Suppressor macrophage (primary cell): ENCODE measurements at regions not wholly inside any gene's neighbourhood (a gene's known extent, or its start where the extent isn't known, plus 50 kb on each side); places are given as distances from the start of the nearest gene placed in this dataset.
"Not testable (repeated sequence)": the region's sequence is repeated elsewhere in the genome, so short reads cannot be mapped to it uniquely, and the experiment has no call there.

Experiments used
- DNase-seq, 4 experiments: peaks; one replicate each; pipeline ENCODE4 v3.0.0-alpha.2; 2020 to 2022

DNA sequence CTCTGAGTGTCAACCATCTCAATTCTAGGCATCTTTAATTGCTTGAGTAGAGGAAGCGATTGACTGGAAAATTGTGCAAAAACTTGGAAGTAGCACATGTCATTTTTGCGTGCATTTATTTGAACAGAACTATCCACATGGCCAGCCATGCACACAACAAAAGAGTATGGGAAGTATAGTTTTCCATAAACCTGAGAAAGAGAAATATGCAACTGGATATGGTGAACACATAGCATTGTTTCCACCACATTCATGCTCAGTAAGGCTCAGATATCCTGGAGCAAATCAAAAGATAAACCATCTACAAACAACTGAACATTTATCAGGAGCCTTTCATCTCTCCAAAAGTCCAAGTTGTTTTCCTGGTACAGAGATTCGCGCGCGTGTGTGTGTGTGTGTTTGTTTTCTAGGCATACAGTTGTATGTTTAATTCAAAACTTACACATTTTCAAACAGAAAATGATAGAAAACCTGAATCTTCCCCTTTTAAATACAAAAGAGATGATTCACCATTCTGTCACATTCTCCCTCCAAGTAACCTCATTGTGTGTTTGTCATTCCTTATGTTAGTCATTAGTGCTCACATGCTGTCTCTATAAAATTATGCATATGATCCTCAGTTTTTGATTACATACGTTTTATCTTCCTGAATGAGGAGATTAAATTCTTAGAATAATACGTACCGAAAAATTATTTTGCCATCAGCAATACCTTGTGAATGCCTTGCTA lies 780.4 kb upstream of the NRXN1 start:
- no peak for DNase-seq

DNA sequence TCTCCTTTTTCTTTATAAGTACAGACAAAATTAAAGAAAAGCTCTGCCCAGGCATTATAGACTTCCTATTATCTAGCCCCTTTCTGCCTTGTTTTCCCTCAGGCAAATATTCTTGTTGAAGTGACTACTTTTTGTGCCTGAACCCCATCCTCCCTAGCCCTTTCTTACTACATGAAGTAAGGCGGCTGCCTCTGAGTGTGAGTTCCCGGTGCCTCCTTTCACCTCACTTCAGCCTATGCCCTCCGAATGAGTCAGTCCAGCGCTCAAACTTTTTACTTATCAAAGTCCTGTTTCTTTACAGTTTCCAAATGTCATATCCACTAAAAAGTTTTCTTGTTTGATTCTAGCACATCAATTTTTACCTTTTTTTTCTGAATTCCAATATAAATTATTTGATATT lies 778.3 kb upstream of the NRXN1 start:
- DNase-seq: no peak

DNA sequence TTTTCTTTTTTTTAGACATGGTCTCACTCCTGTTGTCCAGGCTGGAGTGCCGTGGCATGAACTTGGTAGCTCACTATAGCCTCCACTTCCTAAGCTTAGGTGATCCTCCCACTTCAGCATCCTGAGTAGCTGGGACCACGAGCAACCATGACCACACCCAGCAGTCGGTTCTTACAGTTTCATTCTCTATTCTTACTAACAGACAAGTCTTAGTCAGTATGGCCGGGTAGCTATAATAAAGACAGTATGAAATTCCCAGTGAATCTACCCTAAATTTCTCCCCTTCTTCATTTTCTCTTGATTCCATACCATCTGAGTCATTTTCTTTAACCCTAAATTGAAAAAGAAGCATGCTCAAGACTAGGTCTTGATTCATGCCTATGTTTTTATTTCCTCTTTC lies 775.3 kb upstream of the NRXN1 start:
- DNase-seq: no peak

DNA sequence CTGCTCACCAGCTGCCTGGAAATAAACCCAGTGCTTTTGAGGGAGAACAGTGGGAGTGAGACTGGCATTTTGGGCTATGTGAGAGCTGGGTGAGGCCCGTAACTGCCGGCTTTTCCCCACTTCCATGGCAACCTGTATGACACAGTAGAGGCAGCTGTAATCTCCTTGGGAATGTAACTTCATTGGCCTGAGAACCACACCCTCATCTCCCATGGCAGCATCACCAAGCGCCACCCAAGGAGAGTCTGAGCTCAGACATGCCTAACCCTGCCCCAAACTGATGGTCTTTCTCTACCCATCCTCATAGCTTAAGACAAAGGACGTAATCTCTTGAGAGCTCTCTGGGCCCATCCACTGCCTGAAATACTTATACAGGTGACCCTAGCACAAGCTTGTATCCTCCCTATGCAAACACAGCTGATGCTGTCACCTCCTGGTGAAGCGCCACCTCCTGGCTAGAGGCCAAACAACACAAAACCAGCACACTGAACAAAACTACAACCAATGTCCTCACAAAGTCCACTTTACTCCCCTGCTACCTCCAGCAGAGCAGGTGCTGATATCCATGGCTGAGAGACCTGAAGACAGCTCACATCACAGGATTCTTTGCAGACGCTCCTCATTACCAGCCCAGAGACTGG lies 763.4 kb upstream of the NRXN1 start:
- peak; percentile 2 to 25 (median 9) for DNase-seq

DNA sequence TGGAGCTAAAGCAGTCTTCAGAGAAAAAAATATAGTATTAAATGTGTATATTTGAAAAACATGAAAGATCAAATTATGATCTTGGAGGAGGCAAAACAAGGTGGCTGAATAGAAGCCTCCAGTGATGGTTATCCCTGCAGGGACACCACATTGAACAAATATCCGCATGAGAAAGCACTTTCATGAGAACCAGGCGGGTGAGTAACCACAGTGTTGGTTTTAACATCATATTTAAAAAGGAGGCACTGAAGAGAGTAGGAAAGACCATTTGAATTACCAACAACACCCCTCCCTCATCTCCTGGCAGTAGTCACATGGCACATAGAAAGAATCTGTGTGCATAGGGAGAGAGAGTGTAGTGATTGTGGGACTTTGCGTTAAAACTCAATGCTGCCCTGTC lies 759.6 kb upstream of the NRXN1 start:
- DNase-seq: no peak

DNA sequence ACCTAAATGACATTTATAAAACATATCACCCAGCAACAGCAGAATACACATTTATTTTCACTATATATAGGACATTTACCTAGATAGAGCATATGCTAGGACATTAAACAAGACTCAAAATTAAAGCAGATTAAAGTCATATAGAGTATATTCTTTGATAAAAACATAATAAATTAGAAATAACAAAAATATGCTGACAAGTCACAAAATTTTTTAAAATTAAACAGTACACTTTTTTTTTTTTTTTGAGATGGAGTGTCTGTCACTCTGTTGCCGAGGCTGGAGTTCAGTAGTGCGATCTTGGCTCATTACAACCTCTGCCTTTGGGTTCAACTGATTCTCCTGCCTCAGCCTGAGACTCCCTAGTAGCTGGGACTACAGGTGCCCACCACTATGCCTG lies 758.9 kb upstream of the NRXN1 start:
- DNase-seq: no peak

DNA sequence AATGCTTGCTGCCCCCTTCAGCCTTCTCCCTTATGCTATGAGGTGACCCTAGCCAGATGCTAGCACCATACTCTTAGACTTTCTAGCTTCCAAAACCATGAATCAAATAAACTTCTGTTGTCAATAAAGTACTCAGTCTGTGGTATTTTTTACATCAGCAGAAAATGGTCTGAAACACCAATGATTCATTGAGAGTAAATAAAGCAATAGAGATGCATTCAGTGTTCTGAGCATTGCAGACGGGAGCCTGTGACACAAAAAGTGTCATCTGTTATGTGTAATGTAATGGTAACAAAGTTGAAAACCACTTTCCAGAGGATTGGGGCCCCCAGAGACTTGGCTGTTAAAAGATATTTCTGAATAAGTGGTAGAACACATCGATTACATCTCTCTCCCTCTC lies 758.0 kb upstream of the NRXN1 start:
- DNase-seq: no peak

DNA sequence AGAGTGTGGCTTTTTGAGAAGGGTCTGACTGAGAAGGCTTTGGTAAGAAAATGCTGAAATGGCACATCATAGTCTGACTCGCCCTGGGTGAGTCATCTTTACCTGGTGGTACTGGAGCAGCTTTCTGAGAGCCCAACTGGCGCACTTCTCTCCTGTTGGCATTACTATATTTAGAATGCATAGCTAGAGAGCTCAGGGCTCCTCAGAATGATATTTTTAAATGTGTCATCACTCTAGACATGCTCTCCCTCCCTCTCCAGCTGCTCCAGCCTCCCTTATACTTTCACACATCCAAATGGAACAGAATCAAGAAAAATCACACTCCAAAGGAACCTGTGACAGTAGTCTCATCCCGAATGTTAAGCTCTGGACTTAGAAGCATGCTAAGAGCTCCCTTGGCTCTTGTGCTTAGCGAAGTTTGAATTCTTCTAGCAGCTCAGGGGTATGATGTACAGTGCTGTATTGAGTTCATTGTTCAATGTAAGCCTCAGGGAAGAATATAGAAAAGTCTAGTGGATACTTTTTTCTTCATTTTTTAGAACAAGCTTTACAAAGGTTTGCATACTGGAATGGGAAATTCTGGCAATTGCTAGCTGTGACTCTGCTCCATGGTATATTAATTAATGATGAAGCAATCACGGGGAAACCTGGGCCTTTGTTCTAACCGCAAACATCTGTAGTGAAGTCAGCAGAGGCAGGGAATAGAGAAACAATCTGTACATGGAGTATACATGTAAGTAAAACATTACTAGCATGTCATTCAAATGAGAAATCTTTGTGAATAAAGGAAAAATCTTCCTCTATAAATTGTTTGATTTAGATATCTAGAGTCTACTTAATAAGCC lies 751.2 kb upstream of the NRXN1 start:
- no peak for DNase-seq

DNA sequence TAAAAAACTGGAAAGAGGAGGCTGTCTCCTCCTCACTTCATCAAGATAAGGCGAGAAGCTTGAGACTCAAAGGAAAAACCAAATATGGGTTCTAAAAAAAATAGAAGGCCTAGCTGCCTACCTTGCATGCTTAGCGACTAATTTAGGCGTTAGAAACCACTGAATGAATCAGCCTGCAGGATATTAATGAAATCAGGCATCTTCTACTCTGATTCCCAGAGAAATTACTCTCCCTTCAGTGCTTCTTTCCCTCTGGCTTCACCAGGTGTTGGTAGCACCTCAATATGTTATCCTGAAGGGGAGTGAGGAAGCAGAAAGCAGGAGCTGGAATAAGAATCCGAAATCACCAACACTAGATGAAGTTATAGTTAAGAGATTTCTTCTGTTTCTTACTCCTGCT lies 749.8 kb upstream of the NRXN1 start:
- DNase-seq: no peak

DNA sequence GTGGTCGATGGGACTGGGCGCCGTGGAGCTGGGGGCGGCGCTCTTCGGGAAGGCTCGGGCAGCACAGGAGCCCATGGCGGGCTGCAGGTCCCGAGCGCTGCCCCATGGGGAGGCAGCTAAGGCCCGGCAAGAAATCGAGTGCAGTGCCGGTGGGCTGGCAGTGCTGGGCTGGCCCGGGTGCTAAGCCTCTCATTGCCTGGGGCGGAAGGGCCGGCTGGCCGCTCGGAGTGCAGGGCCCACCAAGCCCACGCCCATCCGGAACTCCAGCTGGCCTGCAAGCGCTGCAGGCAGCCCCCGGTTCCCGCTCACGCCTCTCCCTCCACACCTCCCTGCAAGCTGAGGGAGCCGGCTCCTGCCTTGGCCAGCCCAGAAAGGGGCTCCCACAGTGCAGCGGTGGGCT lies 748.4 kb upstream of the NRXN1 start:
- no peak for DNase-seq

DNA sequence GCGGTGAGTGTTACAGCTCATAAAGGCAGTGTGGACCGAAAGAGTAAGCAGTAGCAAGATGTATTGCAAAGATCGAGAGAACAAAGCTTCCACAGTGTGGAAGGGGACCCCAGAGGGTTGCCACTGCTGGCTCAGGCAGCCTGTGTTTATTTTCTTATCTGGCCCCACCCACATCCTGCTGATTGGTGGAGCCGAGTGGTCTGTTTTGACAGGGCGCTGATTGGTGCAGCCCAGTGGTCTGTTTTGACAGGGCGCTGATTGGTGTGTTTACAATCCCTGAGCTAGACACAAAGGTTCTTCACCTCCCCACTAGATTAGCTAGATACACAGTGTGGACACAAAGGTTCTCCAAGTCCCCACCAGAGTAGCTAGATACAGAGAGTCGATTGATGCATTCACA lies 747.8 kb upstream of the NRXN1 start:
- DNase-seq: not testable (repeated sequence)

DNA sequence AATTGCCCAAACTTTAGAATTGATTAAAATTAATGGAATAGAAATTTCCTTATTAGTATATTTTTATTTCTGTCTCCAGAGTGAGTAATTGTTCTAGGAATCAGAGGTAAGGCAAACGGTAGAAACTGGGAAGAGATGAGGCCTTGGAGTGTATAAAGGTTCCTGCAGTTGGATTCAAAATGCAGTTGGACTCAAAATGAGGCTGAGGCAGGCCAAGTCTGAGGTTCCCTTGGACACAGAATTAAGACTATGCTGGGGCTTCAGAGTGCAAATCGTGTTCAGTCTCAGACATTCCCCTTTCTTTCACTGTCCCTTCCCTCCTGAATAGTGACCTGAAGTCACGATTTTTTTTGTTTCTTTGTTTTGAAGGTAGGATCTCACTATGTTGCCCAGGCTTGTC lies 746.9 kb upstream of the NRXN1 start:
- DNase-seq: no peak

DNA sequence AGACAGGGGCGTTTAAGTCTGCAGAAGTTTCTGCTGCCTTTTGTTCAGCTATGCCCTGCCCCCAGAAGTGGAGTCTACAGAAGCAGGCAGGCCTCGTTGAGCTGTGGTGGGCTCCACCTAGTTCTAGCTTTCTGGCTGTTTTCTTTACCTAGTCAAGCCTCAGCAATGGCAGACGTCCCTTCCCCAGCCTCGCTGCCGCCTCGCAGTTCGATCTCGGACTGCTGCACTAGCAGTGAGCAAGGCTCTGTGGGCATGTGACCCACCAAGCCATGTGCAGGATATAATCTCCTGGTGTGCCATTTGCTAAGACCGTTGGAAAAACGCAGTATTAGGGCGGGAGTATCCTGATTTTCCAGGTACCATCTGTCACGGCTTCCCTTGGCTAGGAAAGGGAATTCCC lies 742.7 kb upstream of the NRXN1 start:
- DNase-seq: not testable (repeated sequence)

DNA sequence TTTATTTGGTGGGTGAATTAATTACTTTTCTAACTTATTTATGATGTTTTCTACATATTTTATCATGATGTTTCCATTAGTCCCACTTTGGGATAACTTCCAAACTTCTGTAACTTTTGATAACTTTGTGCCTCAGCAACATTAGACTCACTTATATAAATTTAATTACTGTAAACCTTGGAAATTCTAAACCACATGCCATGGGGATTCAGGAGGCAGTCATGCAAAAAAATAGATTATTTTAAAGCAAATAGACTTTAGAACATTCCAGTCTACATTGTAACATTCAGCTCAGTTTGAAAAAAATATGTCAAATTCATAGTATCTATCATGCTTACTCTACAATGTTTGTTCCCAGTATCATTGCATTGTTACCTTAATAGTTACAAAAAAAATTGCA lies 728.5 kb upstream of the NRXN1 start:
- no peak for DNase-seq

DNA sequence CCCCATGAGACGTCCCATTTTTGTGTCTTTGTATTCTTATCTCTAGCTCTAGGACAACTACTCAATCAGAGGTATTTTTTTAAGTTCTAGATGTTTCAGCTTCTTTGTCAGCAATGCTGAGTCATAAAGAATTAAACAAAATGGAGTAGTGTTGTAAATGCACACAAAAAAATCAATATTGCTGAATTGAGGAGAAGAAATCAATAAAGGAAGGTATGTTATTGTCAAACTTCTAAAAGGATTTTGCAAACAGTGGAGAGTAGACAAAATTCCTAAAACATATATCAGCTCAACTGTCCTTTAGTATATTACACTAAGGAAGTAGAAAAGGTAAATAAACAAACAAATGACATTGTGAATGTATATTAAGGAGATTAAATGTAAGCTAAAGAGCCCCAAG lies 726.1 kb upstream of the NRXN1 start:
- DNase-seq: no peak

DNA sequence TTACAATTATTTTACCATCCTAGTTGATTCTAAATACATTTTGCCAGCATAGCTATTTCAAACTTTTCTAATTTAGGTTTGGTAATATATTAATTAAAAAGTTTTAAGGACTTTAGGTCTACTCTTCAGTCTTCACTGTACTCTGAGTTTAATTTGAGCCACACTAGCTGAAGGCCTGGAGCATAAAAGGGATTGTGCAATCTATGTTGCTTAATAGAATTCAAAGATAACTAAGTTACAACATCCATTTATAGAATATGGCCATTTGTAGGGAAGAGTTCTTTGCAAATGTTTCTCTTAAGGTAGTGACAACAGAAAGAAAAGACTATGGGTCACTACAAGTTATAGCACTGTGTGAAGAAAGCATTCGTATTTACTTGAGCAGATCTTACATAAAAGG lies 702.2 kb upstream of the NRXN1 start:
- peak in 1 of 4 experiments; percentile 6 for DNase-seq

DNA sequence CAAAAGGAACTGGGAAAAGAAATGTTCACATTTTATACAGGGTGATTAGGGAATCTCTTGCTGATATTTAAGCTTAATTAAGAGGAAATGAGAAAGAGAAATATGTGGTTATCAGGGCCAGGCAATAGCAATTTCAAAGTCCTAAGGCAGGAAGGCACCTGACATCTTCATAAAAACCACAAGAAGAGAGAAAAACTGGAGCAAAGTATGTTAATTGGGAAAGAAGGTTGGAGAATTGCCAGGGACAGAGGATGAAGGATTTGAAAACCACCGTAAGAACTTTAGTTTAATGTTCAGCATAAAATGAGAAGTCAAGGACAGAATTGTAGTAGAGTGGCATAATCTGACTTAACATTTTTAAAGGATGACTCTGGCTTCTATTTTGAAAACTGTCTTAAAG lies 691.8 kb upstream of the NRXN1 start:
- DNase-seq: no peak

DNA sequence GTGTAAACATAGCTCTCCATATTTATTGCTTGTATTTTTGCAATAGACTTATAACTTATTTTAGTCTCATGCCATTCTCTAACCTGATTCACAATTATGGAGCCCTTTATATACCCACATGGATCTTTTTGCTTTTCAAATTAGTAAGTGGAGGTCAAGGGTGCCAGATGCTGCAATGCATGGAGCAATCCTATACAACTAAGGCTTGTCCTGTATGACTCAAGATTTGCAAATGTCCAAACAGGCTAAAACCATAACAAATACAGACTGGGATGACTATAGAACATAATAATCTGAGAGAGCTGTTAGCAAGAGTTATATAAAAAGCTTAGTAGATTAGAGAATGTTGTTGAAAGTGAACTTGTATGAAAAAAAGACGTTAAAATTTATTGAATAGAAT lies 690.4 kb upstream of the NRXN1 start:
- no peak for DNase-seq

DNA sequence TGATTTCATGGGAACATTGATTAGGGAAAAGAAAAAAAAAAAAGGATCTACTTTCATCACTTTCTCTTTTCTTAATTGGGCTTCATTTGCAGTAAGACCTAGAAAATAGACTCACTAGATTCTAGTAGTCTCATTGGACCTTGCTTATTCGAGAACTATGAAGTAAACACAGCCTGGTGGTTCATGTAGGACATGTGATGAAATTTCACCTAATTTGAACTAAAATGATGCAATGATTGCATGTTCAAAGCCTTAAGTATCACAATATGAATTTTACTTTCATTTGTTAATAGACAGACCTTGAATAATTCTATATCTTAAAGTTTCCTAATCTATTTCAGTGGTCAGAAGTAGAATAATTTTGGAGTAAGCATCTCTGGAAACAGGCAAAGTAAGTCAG lies 688.9 kb upstream of the NRXN1 start:
- no peak for DNase-seq

DNA sequence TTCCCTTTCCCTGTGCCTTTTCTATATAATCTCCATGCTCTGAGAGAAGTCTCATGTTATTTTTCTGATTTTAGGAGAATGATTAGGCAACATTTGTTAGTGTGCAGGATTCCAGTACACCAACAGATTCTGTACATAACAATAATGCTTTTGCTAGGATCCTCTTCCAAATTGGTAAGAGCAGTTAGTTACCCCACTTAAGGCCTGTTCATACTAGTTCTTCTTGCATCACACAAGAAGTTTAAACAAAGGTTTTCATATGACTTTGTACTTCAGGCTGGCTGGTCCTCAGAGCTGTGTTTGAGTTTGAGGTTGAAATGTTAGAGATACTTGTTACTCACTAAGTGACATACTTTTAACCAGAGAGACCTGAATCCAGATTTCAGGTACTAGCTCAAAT lies 686.9 kb upstream of the NRXN1 start:
- DNase-seq: no peak

DNA sequence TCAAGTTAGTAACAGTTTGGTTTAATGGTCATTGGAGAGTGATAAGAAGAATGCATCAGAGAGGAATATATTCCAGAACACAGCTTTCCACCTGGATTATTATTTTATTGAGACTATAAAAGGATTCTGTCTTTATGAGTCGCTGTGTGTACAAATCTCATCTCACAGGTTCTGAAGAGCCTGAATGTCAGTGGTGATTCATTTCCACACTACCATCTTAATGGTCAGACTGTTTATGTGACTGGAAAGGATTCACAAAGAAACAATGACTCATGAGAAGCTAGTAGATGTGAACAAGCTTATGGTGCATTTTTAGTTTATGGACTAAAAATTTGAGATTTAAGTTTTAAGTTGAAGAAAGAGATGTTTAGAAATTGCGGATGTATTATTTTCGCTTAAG lies 685.4 kb upstream of the NRXN1 start:
- no peak for DNase-seq

DNA sequence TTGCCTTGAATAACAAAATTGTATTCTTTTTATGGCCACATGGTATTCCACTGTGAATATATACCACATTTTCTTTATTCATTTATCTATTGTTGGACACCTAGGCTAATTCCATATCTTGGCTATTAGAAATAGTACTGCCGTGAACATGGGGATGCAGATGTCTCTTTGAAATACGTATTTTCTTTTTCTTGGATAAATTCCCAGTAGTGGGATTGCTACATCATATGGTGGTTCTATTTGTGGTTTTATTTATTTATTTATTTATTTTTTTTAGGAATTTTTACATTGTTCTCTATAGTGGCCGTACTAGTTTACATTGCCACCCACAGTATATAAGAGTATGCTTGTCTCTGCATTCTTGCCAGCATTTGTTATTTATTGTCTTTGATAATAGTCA lies 679.8 kb upstream of the NRXN1 start:
- DNase-seq: no peak

DNA sequence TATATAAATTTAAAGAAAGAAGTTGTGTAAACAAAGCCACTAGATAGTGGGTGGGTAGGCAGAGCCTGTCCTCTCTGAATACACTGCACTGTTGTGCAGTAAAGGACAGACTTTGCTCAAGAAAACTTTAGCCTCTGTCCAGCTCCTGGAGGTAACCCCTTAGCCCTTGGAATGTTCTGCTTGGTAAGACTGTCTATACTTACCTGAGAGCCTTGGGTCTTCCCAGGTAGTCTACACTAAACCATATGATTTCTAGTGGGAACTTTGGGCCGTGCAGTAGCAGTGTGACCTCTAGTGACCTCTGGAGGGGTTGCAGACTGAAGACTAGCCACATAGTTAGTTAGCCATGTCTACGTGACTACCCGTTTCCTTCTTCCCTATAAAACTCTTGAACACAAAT lies 678.3 kb upstream of the NRXN1 start:
- peak in 1 of 4 experiments; percentile 1 for DNase-seq

DNA sequence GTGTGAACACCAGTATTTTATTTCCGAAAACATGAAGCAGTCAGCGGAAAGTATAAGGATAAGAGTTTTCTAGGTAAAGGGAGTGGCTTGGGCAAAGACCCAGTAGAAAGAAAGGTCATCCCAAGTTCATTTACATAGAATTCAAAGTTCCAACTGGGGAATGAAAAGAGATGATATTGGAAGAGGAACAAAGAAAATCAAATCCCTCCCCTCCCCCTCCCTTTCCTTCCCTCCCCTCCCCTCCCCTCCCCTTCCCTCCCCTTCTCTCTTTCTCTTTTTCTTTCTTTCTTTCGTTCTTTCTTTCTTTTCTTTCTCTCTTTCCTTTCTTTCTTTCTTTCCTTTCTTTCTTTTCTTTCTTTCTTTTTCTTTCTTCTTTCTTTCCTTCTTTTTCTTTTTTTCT lies 675.7 kb upstream of the NRXN1 start:
- DNase-seq: no peak
